ENCODE measurements at regions not wholly inside any gene's neighbourhood (a gene's known extent, or its start where the extent isn't known, plus 50 kb on each side); places are given as distances from the start of the nearest gene placed in this dataset.
A peak's percentile ranks its signal among the peaks of the same experiment; 100 is the strongest.
"Not testable (repeated sequence)": the region's sequence is repeated elsewhere in the genome, so short reads cannot be mapped to it uniquely, and the experiment has no call there.

GRCh38 chr10:2620827-2621521 is 446.4 kb upstream of the PFKP start:
- no peak for DNase-seq

- no peak for DNase-seq
These were observed 447.4 kb upstream of the PFKP start for GRCh38 chr10:2619916-2620315.

GRCh38 chr10:2619472-2619871 is 447.9 kb upstream of the PFKP start:
- peak; percentile 47 for DNase-seq

GRCh38 chr10:2618690-2619089 is 448.7 kb upstream of the PFKP start:
- DNase-seq = no peak

GRCh38 chr10:2616215-2616614 is 451.1 kb upstream of the PFKP start:
- DNase-seq = no peak

GRCh38 chr10:2611603-2612002 is 455.7 kb upstream of the PFKP start:
- DNase-seq = no peak

- DNase-seq = no peak
These were observed 456.4 kb upstream of the PFKP start for GRCh38 chr10:2610946-2611345.

GRCh38 chr10:2604891-2605290 is 462.5 kb upstream of the PFKP start:
- DNase-seq = no peak

- DNase-seq = no peak
These were observed 467.8 kb upstream of the PFKP start for GRCh38 chr10:2599571-2599970.

GRCh38 chr10:2592360-2593160 is 474.8 kb upstream of the PFKP start:
- DNase-seq = no peak

GRCh38 chr10:2589196-2589595 is 478.2 kb upstream of the PFKP start:
- no peak for DNase-seq

- DNase-seq = no peak
These were observed 483.0 kb upstream of the PFKP start for GRCh38 chr10:2584385-2584784.

GRCh38 chr10:2576892-2577291 is 490.5 kb upstream of the PFKP start:
- no peak for DNase-seq

GRCh38 chr10:2575460-2575859 is 491.9 kb upstream of the PFKP start:
- DNase-seq = no peak

- no peak for DNase-seq
These were observed 494.7 kb upstream of the PFKP start for GRCh38 chr10:2572611-2573010.

GRCh38 chr10:2556883-2557282 is 510.5 kb upstream of the PFKP start:
- no peak for DNase-seq

GRCh38 chr10:2548071-2548470 is 519.3 kb upstream of the PFKP start:
- DNase-seq = no peak

- no peak for DNase-seq
These were observed 519.7 kb upstream of the PFKP start for GRCh38 chr10:2547606-2548005.

GRCh38 chr10:2546894-2547293 is 520.5 kb upstream of the PFKP start:
- not testable (repeated sequence) for DNase-seq

- DNase-seq = no peak
These were observed 523.4 kb upstream of the PFKP start for GRCh38 chr10:2543974-2544373.

- no peak for DNase-seq
These were observed 524.0 kb upstream of the PFKP start for GRCh38 chr10:2543142-2543886.

- no peak for DNase-seq
These were observed 526.2 kb upstream of the PFKP start for GRCh38 chr10:2541176-2541575.

- DNase-seq = no peak
These were observed 537.4 kb upstream of the PFKP start for GRCh38 chr10:2529945-2530344.

- DNase-seq = no peak
These were observed 541.6 kb upstream of the PFKP start for GRCh38 chr10:2525781-2526180.

Data from hindlimb muscle (tissue), 1 donor.